HG03280 (cell line): ENCODE measurements at regions not wholly inside any gene's neighbourhood (a gene's known extent, or its start where the extent isn't known, plus 50 kb on each side); places are given as distances from the start of the nearest gene placed in this dataset.

Experiments
- ATAC-seq: cut with Tn5 transposase; IDR thresholded peaks from one replicate; pipeline ENCODE4 v1.9.1; 2021; ENCODE audit warnings: mild to moderate bottlenecking, moderate library complexity; ENCODE audit not compliant: unreplicated experiment

DNA sequence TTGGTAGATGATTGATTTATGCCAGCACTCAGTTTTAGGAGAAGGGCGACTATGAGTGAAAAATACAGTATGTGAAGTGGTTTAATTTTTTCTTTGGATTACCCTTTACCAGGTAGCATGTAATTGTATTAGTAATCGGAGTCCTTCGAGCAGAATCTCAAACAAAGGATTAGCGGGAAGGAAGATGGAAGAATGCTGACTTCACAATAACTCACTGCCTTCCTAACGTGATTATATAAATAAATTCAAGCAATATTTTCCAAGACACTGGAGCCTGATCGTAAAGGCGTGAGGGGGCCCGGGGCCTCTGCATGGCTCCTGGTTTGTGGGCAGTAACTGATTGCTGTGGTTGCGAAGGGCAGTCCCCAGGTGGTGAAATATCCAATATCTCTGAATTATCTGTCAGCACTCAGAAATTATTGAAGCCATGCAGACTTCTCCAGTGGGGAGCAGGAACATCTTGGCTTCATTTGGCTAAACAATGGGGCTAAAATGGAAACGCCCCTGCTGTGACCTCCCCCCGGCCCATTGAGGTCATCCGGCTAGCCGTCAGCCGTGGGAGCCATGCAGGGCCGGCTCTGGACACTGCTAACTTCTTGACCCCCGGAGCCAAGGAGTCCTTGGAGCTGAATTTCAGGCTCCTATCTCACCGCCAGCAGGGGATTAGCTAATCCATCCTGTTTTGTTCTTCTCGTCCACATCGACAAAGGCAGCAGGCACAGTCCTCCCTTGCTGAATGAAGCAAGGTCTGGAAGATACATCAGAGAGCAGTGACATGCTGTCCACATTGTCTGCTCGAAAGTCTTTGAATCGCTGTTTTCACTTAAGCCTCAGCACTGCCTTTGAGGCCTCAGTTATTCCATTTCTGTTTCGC is 295.9 kb upstream of the N4BP1 start:
- no peak for ATAC-seq

DNA sequence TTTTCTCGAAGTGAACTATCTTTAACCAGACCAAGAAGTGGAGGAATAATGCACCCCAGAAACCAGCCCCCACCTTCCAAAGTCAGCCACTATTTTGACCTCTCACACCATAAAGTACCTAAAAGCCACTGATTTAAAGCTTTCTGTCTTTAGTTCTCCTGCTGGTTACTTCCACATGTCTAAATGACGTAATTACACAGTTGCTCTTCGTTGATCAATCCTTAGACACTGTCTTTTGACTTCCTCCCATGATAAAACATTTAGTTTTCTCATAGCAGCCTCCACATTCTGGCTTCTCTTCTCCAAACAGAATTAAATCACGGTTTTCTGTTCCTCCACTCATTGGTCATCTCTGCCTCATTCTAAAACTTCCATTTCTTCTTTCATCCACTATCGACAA is 294.4 kb upstream of the N4BP1 start:
- no peak for ATAC-seq

DNA sequence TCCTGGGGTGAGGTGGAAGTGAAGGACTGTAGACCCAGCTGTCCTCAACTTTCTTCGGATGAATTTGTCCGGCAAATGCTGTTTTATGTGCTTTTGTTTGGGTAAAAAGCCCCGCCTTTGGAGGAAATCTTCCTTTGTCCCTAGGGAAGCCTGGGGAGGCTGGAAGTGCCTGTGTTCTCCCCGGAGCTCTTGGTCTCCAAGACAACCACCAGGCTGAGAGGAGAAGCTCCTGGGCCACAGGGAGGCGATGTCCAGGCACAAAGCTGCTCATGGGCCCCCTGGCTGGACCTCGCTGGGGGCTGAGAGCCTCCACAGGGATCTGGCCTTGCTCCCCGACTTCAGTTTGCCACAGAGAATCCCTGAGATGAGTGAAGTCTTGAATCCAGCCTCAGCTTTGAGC is 293.1 kb upstream of the N4BP1 start:
- ATAC-seq, result no peak

DNA sequence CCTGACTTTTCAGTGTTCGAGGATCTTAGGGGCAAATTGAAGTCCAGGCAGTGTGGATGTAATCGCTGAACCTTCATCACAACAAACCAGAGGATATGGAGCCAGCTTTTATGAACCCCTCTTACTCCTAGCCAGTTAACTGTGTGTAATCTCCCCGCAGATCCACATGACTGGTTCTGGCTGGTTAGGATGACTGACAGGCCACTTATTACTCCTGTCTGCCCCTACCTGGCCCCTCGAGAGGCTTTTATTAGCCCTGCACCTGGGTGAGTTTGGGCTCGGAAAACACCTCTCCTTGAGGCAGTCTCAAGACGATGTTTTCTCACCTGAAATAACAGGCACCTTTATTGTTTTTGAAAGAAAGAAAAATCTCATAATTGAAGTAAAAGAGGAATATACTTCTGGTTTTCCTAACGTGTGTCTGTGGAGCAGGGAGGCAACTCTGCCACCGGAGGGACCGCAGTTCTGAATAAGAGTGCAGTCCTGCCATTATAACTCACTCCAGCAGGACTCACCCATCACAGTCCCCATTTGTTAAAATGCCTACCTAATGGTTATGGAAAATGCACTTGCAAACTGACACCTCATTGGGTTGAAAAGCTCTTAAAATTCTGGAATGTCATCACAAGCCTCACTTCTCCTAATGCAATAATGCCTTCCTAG is 291.9 kb upstream of the N4BP1 start:
- no peak for ATAC-seq

DNA sequence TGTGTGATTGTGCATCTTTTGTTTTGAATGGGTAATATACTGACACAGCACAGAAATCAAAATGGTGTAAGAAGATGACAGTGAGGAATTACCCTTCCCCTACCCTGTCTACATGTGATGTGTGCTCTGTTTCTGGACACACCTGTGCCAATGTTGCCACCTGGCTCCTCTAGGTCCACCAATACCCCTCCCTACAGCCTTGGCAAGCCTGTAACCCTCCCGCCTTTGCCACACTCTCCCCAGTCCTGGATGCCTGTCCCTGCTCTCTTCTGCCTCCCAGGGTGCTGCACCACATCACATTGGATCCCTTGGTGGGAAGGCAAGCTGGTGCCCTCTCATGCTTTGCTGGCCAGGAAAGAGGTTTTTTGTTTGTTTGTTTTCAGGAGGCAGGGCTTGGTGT is 289.5 kb upstream of the N4BP1 start:
- no peak for ATAC-seq

DNA sequence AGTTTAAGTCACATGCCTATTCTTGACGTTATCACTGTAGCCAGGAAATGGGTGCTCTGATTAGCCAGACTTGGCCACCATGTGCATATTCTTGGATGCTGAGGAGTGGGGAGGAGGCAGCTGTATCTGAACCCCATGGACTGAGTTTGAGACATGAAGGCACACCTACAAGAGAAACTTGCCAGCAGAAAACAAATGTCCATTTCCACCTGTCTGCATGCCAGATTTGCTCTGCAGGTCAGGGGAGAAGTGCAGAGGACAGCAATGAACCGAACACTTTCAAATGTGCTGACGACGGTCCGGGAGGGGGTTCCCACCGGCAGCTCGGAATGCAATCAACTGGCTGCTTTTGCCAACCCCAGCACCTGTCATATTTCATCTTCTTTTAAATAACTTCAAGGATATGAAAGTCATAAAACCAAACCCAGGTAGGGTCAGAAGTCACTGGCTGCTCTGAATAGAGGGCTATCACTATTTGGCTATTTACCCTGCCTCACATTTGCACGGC is 287.8 kb upstream of the N4BP1 start:
- no peak for ATAC-seq

DNA sequence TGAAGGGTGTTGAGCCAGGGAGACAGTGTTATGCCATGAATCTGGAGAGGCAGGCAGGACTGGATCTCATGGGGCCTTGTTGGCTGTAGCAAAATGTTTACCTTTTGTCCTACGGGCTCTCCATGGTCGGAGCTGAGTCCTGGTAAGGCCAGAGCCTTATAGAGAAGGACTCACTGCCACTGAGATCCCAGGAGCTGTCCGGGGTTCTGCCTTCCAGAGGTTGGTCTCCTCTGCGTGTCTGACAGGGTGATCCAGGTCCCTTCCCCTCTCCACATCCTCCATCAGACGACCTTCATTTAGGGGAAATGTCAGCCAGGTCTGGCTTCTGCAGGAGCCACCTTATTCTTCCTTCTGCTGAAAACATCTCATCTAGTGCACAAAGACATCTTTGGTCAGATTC is 285.2 kb upstream of the N4BP1 start:
- ATAC-seq, result no peak

DNA sequence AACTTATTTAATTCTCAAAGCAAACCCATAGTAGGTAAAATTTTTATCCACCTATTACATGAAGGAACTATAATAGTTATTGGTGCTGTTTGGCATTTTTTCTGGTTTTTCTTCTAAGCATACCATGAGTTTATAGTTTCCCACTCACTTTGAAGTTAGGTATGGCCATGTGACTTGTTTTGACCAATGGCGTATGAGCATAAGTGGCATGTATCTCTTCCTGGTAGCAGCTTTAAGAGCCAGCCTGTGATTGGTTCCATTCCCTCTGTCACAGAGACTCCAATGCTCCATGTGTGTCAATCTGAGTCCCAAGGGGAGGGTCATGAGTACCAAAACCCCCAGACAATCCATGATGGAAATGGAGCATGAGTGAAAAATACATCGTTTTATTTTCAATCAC is 282.9 kb upstream of the N4BP1 start:
- no peak for ATAC-seq

DNA sequence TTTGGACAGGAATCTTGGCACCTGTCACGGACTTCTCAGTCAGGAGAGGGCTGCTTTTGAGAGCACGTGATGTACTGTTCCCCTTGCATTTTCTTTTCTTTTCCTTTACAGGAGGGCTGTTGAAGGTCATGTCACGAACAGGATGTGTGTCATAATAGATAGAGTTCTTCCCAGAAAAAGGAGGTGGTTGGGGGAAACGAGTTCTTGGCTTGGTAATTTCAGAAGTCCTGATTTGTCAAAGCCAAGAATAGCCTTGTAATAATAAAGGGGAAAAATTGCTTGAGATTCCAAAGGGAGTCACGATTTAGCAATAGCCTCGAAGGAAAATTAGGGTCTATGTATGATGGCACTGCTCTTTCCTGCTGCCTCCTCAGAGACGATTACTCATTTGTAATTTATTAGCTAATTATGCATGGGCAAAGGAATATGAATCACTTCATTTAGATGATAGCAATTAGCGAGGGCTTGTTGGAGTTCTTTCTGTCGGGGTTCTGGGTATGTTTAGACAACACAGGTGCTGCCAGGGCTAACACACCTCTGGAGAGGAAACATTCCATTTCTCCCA is 277.7 kb upstream of the N4BP1 start:
- ATAC-seq, result no peak

DNA sequence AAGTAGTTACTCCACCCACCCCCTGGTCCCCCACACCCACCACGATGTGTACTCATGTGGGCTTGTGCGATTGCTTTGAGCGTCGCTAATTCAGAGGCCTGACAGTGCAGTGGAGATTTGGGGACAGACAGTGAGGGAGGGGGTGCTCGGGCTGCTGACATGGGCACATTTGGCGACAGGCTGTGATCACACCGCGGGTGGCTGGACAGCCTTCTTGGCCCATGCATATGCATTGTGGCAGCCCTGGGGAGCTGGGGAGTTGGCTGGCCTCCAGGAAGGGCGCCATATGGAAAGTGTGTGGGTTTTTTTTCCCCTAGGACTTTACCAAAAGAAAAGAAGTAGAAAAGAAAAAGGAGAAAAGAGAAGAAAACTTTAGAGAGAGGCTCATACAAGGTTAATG is 275.5 kb upstream of the N4BP1 start:
- ATAC-seq, result no peak

DNA sequence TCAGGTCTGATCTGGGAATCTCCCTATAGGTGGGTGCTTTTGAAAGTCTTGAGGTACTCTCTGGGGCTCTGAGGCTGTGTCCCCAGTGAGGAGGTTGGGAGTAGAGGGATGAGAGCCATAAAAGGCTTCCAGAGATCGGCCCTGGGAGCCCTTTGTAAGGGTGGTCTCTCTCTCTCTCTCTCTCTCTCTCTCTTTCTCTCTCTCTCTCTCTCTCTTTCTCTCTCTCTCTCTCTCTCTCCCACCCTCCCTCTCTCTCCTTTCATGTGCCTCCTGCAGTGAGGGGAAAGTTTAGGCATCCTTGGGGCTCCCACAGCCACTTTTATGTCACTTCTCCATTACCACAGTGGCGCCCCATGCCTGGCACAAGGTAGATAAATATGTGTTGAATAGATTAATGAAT is 271.3 kb upstream of the N4BP1 start:
- ATAC-seq, result no peak

DNA sequence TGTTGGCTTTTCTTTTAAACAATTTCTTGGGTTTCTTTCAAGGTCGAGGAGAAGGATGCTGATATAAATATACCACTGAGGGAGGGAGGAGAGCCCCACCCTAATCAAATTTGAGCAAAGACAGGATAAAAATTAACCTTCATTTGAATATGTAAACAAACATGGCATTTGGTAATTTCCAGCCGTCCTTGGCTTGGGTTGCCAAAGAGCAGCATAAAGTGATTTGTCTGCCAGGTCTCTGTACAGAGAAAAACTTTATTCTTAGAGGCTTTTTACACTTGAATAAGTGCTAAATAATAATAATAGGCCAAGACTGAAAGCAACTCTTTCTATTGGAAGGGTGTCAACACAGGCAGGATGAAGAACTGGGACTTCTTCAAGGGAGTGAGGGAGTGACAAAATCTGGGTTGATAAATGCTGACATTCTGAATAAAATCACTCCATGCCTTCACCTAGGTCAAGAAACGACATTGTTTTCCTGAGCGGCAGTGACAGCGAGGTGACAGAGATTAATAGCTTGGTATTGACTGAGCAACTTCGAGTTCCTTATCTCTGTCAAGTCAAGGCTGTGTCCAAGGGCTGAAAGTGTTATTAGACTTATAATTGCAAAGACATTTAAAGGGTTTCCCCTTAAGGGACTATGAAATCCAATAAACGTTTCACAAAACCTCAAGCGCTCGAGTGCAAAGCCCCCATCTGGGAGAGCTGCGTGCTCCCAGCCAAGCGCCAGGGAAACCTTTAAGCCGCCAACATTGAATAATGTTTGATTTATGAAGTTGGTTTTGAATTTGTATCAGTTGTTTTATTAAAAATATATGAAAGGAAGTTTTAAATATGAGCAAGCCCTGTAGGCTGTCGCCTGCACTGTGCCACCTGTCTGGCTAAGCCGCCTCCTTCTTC is 269.5 kb upstream of the N4BP1 start:
- no peak for ATAC-seq

DNA sequence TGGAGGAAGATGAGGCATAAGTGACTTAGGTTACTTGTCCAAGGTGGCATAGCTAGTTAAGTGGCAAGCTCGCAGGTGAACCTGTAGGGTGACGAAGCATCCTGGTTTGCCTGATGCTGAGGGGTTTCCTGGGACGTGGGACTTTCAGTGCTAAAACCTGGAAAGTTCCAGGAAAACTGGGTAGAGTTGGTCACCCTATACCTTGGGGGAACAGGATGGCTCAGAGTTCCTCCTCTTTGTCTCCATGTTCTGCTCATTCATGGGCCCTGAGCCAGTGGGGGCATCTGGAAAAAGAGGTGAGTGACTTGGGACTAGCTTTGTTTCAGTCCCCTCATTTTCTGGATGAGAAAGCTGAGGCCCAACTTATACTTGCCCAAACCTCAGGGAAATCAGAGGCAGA is 268.0 kb upstream of the N4BP1 start:
- no peak for ATAC-seq

DNA sequence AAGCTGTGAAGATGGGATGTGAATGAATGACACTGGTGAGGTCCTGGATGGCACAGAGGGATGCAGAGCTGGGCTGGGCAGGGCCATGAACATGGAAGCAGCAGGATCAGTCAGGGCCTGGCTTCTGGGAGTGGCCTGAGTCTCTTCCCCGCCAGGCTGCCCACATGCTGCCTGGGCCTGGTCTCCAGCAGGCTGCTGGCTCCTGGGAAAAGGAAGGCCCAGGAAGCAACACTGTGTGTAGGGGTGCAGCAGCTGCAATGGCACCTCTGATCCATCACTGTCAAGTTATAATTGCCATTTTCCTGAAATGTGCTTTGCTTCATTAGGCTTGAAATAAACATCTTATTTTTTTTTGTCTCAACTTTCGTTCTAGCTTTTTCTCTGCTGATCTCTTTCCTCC is 260.2 kb upstream of the N4BP1 start:
- ATAC-seq, result no peak

DNA sequence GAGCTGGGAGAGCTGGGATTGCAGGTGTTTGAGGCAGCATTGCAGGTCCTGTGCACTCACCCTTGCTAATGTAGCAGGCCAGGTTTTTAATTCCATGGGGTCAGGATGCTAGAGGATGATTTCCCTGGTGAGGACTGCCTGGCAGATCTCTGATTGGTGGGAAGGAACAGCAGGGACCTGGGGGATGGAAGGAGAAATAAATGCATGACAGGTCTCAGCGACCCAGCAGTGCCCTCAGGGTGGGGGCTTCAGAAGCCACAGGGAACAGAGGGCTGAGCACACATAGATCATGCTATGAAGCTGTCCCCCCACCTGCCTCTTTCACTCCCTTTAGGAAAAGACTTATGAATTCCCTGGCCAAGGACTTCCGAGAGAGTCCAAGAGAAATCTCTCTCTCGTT is 255.5 kb upstream of the N4BP1 start:
- no peak for ATAC-seq

DNA sequence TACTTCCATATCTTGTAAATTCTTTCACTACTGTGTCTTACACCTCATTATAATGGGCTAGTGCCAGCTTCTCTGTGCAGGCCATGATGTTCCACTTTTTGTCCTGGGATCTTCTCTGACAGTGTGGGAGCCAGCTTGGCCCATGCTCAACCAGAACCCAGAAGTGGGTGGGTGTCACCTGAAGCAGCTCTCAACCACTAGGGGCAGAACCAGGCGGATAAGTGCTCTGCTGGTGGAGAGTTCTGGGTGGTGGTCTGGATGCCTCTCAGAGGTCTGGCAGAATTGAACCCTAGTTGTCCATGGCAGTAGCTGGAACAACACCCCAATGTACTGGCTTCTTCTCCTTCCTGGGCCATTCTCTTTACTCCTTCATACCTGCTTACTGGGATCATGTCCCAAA is 254.1 kb upstream of the N4BP1 start:
- no peak for ATAC-seq

DNA sequence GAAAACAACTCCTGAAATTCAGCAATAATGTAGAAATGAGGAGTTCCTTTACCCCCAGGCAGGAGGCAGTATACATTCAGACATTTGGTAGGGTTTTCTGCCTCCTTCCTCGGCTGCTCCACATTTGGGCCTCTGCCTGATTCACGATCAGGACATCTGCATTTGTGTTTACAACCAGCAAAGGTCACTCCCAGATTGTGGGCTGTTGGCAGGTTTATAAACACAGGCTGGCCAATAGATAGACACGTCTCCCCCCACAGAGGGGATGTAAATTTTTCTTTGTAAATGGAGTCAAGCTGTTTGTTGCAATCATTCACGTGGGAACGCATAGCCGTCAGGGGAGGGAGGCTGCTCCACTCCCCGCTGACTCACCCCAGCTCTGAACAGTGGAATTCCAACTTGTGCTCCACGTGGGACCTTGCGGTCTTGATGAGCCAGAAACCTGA is 252.1 kb upstream of the N4BP1 start:
- no peak for ATAC-seq

DNA sequence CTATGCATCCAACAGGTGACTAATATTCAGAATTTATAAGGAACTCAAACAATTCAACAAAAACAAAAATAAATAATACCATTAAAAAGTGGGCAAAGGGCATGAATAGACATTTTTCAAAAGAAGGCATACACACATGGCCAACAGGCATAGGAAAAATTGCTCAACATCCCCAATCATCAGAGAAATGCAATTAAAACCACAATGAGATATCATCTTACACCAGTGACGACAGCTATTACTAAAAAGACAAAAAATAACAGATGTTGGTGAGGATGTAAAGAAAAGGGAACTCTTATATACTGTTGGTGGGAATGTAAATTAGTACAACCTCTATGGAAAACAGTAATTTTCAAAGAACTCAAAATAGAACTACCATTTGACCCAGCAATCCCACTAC is 250.4 kb upstream of the N4BP1 start:
- no peak for ATAC-seq

DNA sequence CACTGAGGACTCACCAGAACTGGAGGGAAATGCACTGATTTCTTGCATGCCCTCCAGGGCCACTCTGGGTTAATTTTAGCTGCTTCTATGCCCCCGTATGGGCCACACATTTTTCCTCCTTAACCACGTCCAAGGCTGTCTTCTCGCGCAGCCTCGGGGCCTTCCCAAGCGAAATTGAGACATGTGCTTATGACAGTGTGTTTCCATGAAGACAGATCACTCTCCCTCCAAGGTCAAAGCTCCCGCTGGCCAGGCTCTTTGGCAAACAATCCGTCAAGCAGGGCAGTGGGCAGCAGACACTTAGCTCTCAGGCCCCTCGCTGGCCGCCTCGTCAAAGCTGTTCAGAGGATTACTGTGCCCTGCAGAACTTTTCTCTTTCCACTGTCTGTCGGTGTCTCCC is 243.0 kb upstream of the N4BP1 start:
- ATAC-seq, result no peak

DNA sequence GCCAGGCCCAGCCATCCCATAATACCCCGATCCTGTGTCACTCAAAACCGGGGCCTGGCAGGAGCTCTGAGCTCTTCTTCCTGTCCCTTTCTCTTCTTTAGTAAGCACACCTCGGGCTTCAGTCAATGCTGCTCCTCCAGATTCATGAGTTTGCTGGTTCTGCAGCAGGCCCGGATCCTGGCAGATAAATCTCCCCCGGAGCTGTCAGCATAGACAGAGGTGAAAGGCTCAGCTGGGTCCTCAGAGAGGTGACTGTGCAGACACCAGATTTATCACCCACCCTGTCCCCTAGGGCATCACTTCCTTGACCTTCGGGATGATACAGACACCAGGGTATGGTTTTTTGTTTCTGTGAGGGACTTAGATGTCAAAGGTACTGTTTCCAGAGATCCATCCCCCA is 242.5 kb upstream of the N4BP1 start:
- ATAC-seq, result no peak
